ENCODE measurements at regions not wholly inside any gene's neighbourhood (a gene's known extent, or its start where the extent isn't known, plus 50 kb on each side); places are given as distances from the start of the nearest gene placed in this dataset.
"Not testable (repeated sequence)": the region's sequence is repeated elsewhere in the genome, so short reads cannot be mapped to it uniquely, and the experiment has no call there.

DNA sequence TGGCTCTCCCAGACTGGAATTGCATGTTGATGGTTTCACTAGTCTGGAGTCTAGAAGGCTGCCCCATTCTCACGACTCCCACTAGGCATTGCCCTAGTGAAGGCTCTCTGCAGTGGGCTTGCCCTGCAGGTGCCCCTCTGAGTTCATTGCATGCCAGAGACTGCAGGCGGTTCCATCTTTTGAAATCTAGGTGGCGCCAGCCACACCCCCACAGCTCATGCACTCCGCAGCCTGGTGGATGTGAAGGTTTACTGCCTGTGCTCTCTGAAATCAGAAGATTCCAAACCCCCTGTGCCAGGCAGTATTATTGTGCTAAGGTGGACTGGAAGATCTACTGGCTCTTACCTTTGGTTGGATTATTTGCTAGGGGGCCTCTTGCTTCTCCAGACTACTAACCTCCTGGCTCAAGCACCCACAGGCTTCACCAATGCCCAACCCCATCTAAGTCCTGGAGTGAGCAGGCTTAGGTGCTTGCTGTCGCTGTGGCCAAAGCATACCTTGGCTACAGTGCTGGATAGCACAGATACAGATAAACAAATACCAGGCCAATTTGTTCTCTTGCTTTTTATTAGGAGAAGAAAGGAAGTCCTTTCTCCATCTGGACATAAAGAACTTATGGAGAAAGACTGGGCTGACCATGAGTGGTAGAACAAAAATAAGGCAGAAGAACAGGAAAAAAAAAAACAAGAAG lies 83.5 kb upstream of the SIM2 start:
- TF ChIP-seq, protein P1, sequence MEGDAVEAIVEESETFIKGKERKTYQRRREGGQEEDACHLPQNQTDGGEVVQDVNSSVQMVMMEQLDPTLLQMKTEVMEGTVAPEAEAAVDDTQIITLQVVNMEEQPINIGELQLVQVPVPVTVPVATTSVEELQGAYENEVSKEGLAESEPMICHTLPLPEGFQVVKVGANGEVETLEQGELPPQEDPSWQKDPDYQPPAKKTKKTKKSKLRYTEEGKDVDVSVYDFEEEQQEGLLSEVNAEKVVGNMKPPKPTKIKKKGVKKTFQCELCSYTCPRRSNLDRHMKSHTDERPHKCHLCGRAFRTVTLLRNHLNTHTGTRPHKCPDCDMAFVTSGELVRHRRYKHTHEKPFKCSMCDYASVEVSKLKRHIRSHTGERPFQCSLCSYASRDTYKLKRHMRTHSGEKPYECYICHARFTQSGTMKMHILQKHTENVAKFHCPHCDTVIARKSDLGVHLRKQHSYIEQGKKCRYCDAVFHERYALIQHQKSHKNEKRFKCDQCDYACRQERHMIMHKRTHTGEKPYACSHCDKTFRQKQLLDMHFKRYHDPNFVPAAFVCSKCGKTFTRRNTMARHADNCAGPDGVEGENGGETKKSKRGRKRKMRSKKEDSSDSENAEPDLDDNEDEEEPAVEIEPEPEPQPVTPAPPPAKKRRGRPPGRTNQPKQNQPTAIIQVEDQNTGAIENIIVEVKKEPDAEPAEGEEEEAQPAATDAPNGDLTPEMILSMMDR (IDR thresholded peaks at IDR 0.05; ENCODE audit: borderline replicate concordance, control extremely low read depth, extremely low read depth, insufficient read depth, missing control alignments): no peak
- DNase-seq (ENCODE audit: low spot score): no peak
- in situ Hi-C loops (cut with MboI; ENCODE audit: low sequenced_read_pairs, unreplicated experiment): no loop called here

- in situ Hi-C loops (cut with MboI; ENCODE audit: low sequenced_read_pairs, unreplicated experiment); DNase-seq (ENCODE audit: low spot score): not testable (repeated sequence)
Measured at GRCh38 chr21:36616773-36617172, 82.1 kb upstream of the SIM2 start.

DNA sequence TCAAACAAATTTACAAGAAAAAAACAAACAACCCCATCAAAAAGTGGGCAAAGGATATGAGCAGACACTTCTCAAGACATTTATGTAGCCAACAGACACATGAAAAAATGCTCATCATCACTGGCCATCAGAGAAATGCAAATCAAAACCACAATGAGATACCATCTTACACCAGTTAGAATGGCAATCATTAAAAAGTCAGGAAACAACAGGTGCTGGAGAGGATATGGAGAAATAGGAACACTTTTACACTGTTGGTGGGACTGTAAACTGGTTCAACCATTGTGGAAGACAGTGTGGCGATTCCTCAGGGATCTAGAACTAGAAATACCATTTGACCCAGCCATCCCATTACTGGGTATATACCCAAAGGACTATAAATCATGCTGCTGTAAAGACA lies 77.1 kb upstream of the SIM2 start:
- in situ Hi-C loops (cut with MboI; ENCODE audit: low sequenced_read_pairs, unreplicated experiment); DNase-seq (ENCODE audit: low spot score): not testable (repeated sequence)

GRCh38 chr21:36624105-36624504 lies 74.8 kb upstream of the SIM2 start:
- DNase-seq (ENCODE audit: low spot score): no peak
- in situ Hi-C loops (cut with MboI; ENCODE audit: low sequenced_read_pairs, unreplicated experiment): no loop called here
- TF ChIP-seq, protein P1 (IDR thresholded peaks at IDR 0.05; ENCODE audit: borderline replicate concordance, control extremely low read depth, extremely low read depth, insufficient read depth, missing control alignments): no peak

DNA sequence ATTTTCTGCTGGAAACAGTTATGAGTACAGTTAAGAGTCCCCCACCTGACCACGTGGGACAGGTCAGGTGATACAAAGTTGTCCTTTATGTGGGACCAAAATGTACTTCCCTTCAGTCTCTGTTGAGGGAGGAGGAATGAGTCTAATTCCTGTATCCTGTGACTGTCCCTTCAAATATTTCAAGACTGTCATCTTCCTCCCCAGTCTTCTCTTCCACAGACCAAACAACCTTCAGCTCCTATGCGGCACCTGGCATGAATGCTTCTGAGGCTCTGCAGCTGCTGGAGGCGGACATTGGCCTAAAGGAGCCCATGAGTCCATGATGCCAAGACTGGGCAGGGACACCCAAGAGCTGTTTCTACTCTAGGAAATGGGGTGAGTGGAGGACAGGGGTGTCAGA lies 72.1 kb upstream of the SIM2 start:
- TF ChIP-seq, protein P1 (IDR thresholded peaks at IDR 0.05; ENCODE audit: borderline replicate concordance, control extremely low read depth, extremely low read depth, insufficient read depth, missing control alignments): no peak
- in situ Hi-C loops (cut with MboI; ENCODE audit: low sequenced_read_pairs, unreplicated experiment): no loop called here
- no peak for DNase-seq (ENCODE audit: low spot score)

- in situ Hi-C loops (cut with MboI; ENCODE audit: low sequenced_read_pairs, unreplicated experiment): no loop called here
- DNase-seq (ENCODE audit: low spot score): no peak
- TF ChIP-seq, protein P1 (IDR thresholded peaks at IDR 0.05; ENCODE audit: borderline replicate concordance, control extremely low read depth, extremely low read depth, insufficient read depth, missing control alignments): no peak
Measured at GRCh38 chr21:36627242-36627641, 71.7 kb upstream of the SIM2 start.

DNA sequence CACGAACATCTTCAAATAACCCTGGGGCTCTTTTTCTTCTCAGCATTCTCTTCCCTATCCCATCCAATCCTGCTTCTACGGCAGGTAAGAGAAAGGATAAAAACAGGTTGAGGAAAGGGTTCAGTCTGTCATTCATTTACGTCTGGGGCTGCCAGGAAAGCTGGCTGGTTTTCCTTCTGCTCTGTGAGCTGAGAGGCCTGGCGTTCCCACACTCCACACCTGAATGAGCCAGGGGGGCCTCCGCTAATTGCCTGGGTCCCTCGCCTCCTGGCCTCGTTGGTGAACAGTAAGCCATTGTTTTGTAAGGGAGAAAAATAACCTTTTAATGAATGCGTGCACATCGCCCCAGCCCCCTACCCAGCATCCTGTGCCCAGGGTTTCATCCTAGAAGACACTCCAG lies 70.8 kb upstream of the SIM2 start:
- TF ChIP-seq, protein P1 (IDR thresholded peaks at IDR 0.05; ENCODE audit: borderline replicate concordance, control extremely low read depth, extremely low read depth, insufficient read depth, missing control alignments): no peak
- in situ Hi-C loops (cut with MboI; ENCODE audit: low sequenced_read_pairs, unreplicated experiment): no loop called here
- DNase-seq (ENCODE audit: low spot score): no peak

All from GM13976 (cell line).